T-helper 2 cell (primary cell): ENCODE measurements at regions not wholly inside any gene's neighbourhood (a gene's known extent, or its start where the extent isn't known, plus 50 kb on each side); places are given as distances from the start of the nearest gene placed in this dataset.
"Not testable (repeated sequence)": the region's sequence is repeated elsewhere in the genome, so short reads cannot be mapped to it uniquely, and the experiment has no call there.

ENCODE experiments used
- DNase-seq, 5 experiments: peaks; one replicate each; pipeline versions ENCODE4 v3.0.0 to v3.0.0-alpha.2; 2012 to 2022

DNA sequence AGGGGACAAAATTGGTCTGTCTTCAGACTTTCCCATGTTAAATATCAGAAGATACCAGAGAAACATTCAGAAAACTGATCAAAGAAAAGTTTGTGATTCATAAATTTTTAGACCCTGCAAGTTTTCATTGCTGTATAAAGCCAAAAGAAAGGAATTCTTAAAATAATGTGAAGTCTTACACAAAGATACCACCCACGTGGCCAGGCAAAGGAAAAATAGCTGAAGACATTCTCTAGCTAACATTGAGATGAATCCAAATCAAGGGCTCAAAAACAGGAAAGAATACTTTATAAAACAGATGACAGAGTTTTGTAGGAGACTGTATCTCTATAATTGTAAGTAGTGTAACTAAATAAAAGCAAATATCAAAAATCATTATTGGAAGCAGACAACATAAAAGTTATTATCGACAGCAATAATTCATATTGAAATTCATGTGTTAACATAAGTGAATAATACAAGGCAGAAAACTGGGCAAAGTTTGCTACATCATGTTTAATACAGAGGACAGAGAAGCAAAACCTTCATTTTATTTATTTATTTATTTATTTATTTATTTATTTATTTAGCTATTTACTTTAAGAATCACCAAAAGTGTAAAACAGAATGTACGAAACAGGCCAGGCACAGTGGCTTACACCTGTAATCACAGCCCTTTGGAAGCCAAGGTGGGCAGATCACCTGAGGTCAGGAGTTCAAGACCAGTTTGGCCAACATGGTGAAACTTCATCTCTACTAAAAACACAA, 204.6 kb upstream of the SLIT2 start:
- no peak for DNase-seq

DNA sequence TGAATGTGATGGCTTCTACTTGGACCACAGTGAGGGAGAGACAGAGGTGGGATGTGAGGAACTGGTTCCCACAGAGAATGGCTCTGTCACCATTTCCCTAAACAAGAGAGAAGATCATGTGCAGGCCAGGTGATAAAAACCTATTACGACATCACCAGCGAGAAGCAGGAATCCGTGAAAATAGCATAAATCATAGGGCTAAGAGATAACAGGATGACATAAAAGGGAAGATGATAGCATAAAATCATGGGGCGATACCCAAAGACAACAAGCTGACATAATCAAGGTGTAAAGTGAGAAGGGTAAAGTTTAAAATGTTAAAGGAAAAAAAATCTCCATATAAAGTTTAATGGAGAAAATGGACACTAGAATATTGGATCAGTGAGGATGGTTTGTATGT, 205.5 kb upstream of the SLIT2 start:
- DNase-seq, result no peak

DNA sequence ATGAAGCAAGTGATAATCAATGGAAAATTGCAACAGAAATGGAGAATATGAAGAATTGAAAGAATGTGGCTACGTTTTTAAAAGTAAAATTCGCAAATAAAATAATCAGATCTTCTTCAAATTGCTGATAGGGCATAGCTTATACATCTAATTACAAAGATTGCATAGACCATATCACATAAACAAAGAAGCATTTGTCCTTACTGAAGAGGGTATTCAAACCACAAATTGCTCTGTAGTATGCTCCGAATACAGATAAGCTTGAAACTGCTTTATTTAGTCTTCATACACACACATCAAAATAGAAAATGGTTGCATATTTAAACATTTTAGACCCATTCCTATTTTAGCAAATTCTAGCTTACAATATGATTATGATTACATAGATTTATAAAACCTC, 206.7 kb upstream of the SLIT2 start:
- no peak for DNase-seq

DNA sequence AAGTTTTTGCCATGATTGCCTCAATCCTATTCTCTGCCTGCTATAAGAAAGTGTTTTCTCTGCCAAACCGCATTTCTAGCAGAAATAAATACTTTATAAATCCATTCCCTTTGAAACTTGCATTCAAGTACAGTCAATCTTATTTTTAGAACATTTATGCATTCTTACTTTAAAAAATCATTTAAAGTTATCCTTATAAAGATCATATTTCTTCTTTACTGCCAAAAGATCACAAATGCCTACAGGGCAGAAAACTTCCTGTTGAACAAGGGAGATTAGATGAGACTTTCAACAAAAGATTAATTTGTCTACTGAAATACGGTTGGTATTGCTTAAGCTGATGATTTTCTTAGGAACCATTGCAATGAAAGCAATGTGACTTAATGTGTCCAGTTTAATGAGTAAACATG, 207.2 kb upstream of the SLIT2 start:
- DNase-seq, result no peak

DNA sequence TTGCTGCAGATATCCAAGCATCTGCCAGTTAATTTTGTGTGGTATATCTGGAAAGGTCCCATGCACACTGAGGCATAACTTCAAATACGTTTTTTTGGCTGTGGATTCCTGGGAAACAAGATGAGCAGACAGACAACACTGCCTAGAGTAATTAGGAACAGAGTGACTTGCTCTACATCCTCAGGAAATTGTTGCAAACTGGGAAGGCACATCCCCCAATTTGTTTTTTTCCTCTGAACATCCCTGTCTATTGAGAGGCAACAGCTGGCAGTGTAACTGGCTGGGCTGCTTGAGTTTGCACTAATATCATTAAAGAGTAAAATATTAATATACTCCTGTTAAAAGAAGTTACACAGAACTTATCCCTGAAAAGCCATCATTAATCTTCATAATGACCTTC, 207.7 kb upstream of the SLIT2 start:
- DNase-seq, result no peak

DNA sequence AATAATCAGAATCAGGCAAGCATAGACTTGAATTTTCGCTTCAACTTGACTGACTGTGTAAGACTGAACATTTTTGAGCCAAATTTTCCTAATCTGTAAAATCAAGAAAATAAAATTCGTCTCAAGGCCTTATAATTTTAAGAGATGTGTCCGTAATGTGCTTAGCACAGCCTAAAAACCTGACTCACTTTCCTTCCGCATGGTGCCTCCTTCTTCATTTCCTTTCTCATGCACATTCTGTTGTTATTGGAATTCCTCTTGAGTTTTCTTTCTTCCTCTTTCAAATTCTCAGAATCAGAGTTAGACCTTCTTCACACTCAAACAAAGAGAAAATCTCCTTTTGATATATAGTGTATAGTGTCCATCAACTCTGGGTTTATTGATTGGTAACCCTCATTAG, 208.9 kb upstream of the SLIT2 start:
- no peak for DNase-seq

DNA sequence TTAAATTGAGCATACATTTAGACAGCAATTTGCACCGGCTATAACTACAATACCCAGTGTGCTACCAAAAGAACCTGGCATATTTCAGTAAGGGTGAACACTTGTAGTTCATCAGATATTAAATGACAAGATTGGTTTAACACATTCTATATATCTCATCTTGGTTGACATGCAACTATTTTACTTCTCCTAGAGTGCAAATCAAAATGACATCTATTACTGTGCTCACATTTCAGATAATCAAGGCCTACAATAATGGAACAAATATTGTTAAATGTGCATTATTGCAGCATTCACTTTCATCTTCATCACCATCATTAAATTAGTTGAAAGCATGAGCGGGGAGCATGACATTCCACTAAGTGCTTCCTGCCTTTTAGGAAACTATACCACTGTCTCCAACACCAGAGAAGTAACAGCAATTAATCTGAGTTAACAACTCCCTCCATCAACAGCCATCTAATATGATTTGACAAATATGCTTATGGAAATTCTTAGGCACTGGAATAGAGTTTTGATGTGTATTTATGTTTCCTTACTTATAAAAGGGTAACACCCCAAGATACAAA, 209.8 kb upstream of the SLIT2 start:
- no peak for DNase-seq

DNA sequence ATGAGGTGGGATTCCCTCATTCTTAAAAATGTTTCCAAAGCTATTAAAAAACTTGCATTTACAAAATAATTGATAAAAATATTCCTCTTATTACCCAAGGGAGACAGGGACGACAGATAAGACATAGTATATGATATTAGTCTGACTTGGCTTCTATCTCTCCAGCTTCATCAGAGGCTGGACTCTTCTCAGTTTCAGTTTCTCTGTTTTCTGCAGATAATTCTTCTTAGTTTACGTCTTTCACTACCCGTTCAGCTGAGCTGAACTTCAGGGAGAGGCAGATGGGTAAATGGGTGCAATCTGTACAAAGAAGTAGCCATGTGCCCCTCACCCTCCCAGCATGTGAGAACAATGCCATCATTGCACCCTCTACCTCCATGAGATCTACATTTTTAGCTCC, 214.0 kb upstream of the SLIT2 start:
- no peak for DNase-seq

DNA sequence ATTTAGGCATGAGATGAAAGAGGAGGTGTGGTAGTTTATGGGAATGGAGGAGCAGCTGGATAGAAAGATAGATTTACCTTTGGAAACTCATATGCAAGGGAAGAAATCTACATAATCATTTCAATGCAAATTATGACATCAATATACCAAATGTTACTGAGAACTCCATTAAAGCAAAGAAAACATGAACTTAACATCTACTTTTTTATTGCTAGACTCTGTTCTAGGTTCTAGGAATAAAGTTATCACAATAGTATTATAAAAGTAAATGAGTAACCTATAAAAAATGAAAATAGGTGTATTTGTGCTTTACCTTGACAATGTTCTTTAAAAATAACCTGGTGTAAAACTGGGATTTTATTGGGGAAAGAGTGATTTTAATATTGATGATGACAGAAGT, 221.6 kb upstream of the SLIT2 start:
- DNase-seq, result no peak

DNA sequence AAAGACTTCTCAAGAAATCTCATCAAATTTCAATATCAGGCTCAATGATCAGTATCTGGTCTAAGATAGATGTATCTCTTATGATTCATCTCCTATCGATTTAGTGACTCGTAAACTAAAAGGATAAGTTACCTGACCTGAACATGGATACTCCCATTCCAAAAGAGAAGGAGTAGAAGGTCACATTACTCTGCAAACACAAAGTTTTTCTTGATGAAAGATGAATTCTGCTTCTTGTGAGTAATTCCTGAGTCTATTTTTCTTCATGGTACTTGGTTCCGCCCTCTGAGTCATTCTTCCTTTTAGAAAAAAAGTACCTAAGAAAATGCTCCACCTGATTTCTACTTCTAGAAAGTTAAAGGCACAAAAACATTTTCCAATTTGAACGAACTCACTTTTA, 223.1 kb upstream of the SLIT2 start:
- DNase-seq, result no peak

DNA sequence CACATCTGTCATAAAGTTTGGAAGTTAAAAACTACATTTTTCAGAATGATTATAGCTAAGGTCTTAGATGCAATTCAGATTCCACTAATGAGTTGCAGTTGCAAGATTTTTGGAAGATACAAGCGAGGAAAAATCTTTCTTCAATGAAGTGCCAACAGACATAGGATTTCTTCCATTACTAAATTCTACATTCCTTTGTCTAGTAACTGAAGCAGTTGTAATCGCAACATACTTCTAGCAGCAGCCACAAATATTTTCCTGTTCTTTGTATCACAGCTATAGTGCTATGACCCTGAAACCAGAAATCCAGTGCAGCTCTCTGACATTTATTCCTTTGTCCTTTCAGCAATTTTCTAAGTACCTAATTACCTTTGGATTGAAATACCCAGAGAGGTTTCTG, 225.2 kb upstream of the SLIT2 start:
- DNase-seq, result no peak

DNA sequence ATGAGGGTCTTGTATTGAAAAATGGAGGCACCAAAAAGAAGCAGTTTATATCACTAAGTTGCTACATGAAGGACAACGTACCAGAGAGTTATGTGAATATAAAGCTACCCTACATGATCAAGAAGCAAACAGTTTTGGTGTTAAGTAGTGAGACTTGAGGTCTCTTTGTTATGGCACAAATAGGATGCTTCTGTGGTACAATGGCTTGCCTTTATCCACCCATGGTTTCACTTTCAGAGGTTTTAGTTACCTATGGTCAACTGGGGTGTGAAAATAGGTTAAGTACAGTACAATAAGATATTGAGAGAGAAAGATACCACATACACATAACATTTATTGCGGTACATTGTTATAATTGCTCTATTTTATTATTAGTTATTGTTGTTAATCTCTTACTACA, 229.2 kb upstream of the SLIT2 start:
- no peak for DNase-seq

DNA sequence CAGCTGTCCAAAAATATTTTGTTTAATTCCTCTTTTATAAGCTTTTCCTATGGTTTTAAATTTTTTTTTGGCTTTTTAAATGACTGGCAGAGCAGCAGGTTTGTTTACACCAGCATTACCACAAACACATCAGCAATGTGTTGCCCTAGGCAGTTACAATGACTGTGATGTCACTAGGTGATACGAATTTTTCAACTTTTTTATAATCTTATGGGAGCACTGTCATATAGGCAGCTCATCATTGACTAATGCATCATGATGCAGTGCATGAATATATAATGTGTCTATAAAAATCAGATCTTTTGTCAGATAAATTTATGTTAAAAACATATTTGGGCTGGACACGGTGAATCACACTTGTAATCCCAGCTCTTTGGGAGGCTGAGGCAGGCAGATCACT, 231.6 kb upstream of the SLIT2 start:
- DNase-seq, result no peak

DNA sequence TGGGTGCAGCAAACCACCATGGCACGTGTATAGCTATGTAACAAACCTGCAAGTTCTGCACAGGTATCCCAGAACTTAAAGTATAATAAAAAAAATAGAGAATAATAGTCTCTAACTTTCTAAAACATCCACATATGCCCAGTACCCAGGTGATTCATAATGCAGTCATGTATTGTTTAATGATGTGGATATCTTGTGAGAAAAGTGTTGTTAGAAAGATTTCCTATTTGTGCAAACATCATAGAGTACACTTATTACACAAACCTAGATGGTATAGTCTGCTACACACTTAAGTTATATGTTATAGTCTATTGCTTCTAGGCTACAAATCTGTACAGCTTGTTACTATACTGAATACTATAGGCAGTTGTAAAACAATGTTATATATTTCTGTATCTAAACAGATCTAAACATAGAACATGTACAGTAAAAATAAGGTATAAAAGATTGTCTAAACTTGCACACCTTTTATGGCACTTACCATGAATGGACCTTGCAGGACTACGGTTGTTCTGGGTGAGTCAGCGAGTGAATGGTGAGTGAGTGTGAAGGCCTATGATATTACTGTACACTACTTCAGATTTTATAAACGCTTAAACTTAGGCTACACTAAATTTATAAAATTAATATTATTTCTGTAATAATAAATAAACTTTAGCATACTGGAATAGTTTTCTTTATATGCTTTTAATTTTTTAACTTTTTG, 232.2 kb upstream of the SLIT2 start:
- no peak for DNase-seq

DNA sequence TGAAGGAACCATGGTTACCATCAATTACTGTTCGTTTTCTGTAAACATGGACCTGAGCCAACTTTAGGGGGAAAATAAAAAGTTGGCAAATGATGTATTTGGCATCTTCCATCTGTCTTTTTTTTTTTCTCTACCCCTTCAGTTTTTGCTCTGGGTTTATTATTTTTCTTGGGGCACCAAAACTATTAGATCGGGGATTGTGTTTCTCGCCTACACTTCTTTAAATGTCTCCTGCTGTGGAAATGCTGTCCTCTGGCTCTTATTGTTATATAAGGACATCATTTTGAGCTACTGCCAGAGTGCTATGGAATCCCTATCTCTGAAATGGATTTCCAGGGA, 234.0 kb upstream of the SLIT2 start:
- no peak for DNase-seq

DNA sequence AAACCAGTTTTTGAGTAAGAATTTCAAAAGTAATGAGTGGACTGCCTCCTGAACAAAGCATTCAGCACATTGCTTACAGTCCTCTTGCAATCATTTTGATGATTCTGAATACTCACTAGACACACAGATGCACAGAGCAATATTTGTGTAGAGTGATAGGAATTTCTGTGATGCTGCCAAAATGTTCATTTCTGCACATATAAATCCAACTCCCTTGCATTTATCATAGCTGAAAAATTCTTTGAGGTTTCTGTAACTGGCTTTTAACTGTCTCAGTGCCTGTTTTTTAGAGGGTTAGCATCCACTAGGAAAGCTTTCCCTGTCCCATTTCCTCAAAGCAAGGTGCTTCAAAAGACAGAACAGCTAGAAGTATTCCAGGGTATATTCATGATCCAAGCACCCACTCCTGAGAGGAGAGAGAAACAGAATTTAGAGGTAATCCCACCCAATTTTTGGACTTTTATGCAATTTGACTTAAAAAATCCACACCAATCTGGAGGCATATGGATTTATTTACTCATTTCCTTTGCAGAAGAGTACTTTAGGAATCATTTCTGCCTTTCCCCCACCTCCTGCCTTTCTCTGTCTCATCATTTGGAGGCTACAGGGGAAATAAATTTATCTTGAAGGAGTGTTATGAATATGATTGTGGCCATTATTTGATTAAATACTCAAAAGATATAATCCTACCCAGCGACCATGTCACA, 234.5 kb upstream of the SLIT2 start:
- no peak for DNase-seq

DNA sequence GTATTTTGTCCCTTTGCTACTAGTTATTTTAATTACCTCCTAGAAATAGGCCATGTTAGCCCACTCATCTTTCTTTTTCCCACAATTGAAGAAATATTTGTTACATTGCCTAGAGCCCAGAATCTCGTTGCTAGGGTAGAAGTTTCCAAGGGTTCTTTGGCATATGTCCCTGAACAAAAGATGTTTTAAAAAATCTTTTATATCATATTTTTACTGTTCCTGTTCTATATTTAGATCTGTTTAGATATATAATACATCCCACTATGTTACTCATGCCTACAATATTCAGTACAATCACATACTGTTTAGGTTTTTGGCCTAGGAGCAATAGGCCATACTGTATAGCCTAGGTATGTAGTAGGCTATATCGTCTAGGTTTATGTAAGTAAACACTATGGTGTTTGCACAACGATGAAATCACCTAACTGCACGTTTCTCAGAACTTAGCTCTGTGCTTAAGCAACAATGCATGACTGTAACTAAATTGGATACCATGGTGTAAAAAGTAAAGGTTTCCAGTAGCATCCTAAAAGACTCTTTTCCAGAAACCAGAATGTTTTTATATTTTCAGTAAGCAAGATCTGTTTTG, 236.0 kb upstream of the SLIT2 start:
- DNase-seq, result no peak

DNA sequence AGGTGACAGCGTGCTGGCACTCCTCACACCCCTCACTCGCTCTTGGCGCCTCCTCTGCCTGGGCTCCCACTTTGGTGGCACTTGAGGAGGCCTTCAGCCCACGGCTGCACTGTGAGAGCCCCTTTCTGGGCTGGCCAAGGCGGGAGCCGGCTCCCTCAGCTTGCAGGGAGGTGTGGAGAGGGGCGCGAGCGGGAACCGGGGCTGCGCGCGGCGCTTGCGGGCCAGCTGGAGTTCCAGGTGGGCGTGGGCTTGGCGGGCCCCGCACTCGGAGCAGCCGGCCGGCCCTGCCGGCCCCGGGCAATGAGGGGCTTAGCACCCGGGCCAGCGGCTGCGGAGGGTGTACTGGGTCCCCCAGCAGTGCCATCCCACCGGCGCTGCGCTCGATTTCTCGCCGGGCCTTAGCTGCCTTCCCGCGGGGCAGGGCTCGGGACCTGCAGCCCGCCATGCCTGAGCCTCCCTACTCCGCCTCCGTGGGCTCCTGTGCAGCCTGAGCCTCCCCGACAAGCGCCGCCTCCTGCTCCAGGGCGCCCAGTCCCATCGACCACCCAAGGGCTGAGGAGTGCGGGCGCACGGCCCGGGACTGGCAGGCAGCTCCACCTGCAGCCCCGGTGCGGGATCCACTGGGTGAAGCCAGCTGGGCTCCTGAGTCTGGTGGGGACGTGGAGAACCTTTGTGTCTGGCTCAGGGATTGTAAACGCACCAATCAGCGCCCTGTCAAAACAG, 247.7 kb upstream of the SLIT2 start:
- not testable (repeated sequence) for DNase-seq

DNA sequence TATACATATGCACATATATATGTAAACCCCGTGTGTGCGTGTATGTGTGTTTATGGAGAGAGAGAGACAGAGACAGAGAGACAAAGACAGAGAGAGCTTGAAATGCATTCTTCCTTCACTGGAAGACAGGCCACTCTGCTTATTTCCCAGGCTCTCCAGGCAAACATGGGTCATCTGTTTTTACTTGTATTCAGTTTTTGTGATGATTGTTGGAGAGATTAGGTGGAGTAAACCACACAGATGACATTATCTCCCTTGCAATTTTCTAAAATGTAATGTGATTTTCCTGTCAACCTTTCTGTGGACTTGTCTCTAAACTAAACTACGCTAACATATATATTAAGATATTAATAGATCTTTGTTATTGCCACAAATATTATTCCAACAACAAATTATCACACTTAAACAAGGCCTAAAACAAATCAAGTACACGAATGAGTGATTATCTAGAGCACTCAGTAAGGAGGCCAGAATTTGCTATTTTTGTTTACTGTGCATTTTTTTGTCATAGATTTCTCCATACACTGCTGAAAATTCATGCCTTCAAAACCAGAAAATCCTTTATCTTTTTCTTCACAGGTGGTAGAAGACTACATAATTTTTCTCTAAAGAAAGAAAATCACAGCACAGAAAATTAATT, 251.8 kb upstream of the SLIT2 start:
- no peak for DNase-seq

DNA sequence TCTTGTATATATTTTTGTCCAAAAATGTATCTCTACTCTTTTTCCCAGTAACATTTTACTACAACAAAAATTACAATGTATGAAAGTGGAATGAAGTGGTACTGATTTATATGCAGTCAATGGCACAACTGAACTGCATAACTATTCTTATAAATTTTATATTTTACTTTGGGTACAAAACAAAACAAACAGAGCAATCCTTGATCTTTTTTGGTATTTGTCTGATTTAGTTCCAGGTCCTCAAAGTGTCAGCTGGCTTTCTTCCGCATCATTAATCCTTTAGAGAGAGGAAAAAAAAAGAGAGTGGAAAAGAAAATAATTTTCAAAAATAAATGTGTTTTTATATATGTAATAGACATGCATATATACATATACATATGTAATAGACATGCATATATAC, 252.4 kb upstream of the SLIT2 start:
- DNase-seq, result no peak

DNA sequence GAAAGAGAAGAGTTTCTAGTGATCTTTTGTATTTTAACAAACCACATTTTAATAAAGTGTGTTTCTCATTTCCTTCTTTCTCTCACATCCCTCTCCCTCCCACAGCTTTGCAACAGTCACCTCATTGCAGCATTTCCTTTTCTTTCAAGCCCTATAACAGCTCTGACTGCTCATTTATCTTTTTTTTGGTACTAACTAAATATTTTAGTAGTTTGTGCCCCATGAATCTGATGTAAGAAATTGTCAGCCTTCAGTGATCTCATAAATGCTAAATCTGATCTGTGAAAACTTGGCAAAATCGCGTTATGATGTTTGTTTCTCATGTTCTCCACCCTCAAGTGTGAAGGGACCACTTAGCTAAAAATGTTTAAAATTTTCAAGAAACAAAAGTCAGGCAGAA, 258.5 kb upstream of the SLIT2 start:
- DNase-seq, result no peak

DNA sequence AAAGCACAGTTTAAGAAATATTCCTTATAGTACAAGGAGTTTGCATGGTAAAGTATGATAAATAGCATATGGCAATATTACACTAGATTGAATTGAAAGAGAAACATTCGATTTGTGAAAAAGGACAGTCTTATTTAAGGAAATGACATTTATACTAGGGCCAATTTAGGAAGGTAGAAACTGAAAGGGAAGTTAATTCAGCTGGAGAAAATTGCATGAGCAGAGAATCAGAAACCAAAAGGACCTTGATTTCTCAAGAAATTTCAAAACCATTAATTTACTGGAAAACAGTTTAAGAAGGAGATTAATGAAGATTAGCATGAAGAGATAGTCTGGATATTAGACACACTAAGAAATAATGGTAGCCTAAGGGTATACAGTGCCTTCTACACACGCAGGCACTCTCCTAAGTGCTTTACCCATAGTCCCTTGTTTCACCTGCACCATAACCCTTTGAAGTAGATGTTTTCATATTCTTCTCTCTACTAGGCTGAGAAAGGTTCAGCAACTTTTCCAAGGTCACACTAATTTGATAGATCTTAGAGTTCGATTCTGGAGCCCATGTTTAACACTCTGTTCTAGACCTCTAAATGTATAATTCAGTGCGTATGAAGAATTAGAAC, 259.1 kb upstream of the SLIT2 start:
- DNase-seq, result no peak
